Heart left ventricle (tissue), 13 donors: ENCODE measurements at regions not wholly inside any gene's neighbourhood (a gene's known extent, or its start where the extent isn't known, plus 50 kb on each side); places are given as distances from the start of the nearest gene placed in this dataset.

Source experiments
- POLR2A ChIP-seq, 2 donors: fragments of 450-650 bp; IDR thresholded peaks; one replicate each; pipeline ENCODE4 v1.6.1; 2017; ENCODE audit warnings: antibody characterized with exemption in 2 of 2, mild to moderate bottlenecking in 2 of 2, moderate library complexity in 2 of 2
- TF ChIP-seq, protein P1 (sequence below), 12 donors: fragments of 200-600 bp; sonication (generic) in 4 of 12; IDR thresholded peaks; one replicate each; pipeline versions ENCODE4 v1.5.0 to v1.8.0; 2018 to 2022; ENCODE audit warnings: antibody characterized with exemption in 12 of 12, mild to moderate bottlenecking in 5 of 12
- donor health status: ischemic (EF 13 %, LVEDD 7.1; RV severe dilation, severe dysfunction).
- donor health status: DM: no; HTN: yes; CAD: no.
- donor health status: DM: no; HTN: no; CAD: no.
- donor health status: ischemic (EF 25% LVEDD 6.9; RV normal size, moderate dysfunction).
- donor health status: ischemic (EF 25% LVEDD 5.7; RV mildly dilated, moderate dysfunction).
- donor health status: ischemic (EF 35%, LVEDD 5.7; RV mildly dilated, moderate dysfunction).
- donor health status: nonischemic (EF 11% LVEDD 7.7; RV severe dilation, severe dysfunction).
- donor health status: DM: yes; HTN: yes; CAD: no.
- donor health status: PGD.
- donor health status: ischemic (EF 29% LVEDD 5.4; RV normal size, mild dysfunction).
- donor health status: nonischemic (EF 23%, LVEDD 6.1; RV moderate dilation, normal function).

DNA sequence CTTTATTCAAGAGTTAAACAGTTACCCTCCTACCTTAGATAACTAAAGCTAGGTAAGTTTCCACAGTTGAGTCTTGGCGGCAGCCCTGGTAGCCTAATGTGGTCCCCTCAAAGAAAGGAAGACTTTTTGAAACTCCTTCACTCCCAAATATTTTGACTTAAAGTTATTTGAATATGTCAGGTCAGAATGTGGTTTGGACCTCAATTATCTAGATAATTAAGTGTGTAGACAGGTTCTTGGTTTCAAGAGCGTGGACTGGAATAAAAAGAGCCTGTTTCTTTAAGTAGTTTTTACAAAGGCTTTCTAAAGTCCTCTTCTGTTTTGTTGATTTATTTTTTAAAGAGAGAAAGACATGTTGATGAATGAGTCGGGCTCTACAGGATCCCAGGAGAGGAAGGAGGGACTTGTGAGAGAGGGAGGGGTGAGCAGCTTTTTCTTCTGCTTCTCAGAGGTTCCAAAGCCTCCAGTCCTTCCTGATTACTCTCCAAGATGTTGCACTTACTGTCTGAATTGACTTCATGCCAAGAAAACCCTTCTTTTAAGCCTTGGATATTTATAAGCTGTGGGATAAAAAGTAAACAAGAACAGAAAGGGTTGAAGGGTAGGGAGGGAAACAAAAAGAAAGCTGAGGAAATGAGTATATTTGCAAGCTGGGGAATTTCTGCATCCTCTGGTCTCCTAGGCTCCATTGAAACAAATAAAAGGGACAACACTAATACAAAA is 457.4 kb downstream of the IGSF11 start:
- TF ChIP-seq, protein P1, sequence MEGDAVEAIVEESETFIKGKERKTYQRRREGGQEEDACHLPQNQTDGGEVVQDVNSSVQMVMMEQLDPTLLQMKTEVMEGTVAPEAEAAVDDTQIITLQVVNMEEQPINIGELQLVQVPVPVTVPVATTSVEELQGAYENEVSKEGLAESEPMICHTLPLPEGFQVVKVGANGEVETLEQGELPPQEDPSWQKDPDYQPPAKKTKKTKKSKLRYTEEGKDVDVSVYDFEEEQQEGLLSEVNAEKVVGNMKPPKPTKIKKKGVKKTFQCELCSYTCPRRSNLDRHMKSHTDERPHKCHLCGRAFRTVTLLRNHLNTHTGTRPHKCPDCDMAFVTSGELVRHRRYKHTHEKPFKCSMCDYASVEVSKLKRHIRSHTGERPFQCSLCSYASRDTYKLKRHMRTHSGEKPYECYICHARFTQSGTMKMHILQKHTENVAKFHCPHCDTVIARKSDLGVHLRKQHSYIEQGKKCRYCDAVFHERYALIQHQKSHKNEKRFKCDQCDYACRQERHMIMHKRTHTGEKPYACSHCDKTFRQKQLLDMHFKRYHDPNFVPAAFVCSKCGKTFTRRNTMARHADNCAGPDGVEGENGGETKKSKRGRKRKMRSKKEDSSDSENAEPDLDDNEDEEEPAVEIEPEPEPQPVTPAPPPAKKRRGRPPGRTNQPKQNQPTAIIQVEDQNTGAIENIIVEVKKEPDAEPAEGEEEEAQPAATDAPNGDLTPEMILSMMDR (IDR thresholded peaks at IDR 0.05), result no peak
- TF ChIP-seq POLR2A (IDR thresholded peaks at IDR 0.05), result no peak
